ENCODE measurements at regions not wholly inside any gene's neighbourhood (a gene's known extent, or its start where the extent isn't known, plus 50 kb on each side); places are given as distances from the start of the nearest gene placed in this dataset.

- DNase-seq = no peak
These were observed 111.2 kb upstream of the ASIC2 start for GRCh38 chr17:33404070-33404819.

DNA sequence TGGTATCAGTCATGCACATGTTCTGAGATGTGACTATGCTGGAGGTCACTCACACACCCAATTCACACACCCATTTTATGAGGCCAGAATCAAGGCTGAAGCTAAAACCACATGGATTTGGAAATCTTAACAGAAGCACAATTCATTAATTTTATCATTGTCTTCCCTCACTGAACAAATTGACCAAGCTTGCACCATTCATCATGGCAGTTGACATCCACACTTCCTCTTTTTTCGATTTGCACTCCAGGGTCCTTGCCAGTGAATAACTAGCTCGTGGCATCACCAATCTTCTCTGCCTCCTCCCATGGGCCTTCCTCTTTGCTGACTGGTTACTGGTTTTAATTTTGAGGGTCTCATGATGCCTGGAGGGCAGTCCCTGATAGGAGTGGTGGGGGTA is 123.0 kb upstream of the ASIC2 start:
- no peak for DNase-seq

DNA sequence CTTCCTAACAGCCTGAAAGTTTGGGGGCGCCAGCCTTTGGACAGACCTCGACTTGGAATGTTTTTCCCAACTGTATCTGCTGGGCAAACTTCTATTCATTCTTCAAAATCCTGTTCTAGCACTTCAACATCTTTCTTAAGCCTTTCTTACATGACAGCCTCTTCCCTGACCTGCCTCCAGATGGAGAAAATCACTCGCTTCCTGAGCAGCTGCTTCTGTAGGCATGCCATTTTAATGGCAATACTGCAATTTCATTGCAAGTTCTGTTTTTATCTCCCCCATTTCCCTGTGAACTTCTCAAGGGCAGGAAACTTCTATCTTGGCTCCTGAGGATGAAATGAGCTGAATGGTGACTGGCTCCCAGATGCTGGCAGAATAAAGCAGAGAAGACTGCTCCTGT is 128.8 kb upstream of the ASIC2 start:
- DNase-seq = no peak

DNA sequence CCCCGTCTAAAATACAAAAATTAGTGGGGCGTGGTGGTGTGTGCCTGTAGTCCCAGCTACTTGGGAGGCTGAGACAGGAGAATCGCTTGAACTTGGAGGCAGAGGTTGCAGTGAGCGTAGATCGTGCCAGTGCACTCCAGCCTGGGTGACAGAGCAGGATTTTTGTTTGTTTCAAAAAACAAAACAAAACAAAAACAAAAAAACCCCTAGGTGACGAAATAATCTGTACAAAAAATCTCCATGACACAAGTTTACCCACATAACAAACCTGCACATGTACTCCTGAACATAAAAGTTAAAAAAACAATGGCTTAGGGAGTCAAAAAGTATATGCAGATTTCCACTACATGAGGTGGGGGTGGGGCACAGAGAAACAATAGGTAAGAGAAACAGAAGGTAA is 140.5 kb upstream of the ASIC2 start:
- DNase-seq = no peak

DNA sequence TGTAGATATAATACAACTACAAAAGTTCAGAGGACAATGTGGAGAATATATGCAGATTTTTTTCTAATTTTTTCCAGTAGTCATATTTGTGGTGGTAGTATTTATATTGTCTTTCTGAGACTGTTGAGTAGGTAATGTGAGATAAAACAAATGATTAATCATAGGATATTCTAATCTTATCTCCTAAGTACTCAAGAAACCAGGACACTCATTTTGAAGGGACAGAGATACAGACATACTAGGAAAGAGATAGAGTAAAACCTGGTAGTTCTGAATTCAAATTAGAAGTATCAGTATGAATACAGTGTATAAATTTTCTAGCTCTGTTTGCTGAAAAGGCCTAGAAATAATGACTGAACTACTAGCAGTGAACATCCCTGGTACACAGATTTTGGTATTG is 141.7 kb upstream of the ASIC2 start:
- DNase-seq = no peak

DNA sequence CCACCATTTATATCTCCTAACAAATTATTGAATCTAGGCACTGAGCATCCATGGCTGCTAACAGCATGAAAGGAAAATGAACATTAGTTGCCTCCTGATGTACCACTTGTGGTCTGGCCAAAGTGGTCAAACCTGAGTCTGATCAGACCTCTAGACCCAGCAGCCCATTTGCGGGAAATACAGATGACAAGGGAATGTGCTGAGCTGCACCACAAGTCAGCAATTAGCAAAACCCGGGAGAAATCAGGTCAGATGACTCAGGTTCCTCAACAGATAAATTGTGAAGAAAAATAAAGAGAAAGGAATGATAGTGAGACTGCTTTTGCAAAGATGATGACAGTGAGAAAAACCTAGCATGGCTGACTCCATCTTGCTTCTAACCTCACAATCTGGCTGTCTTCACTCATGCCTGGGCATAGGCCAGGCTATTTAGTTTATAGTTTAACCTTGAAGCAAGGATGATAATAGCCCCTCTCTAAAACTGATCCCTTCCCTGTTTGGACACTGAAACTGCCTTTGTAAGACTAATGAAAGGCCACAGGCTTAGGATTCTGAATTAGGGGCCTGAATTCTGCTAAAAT is 142.7 kb upstream of the ASIC2 start:
- DNase-seq = no peak

DNA sequence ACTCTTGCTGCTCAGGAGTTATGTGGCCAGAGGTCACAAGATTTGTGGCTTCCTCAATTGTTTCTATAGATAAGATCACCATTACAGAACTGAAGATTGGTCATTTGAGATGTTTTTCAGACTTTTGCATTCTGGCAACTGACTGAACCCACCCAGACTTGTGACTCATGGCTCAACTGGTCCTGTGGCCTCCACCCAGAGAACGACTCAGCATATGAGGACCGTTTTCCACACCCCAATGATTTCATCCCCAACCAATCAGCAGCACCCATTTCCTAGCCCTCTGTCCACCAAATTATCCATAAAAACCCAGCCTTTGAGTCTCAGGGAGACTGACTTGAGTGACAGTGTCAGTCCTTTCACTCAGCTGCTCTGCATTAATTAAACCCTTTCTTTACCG is 143.2 kb upstream of the ASIC2 start:
- DNase-seq = no peak

DNA sequence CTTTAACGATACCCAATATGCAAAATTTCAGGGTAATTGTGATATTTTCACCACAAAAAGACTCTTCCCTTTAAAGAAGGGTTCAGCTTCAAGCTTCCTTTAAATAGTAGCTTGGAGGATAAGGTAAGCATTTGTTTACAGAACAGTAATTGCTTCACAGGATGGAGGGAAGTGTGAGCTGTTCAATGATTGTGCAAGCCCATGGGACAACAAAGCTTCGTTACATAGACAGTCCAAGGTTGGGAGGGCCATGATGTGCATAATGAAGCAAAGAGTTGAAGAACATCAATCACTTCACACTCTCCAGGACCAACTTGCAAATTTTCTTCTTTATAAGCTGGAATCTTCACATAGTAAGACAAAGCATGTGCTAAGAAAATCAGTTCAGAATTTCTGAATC is 145.0 kb upstream of the ASIC2 start:
- no peak for DNase-seq

DNA sequence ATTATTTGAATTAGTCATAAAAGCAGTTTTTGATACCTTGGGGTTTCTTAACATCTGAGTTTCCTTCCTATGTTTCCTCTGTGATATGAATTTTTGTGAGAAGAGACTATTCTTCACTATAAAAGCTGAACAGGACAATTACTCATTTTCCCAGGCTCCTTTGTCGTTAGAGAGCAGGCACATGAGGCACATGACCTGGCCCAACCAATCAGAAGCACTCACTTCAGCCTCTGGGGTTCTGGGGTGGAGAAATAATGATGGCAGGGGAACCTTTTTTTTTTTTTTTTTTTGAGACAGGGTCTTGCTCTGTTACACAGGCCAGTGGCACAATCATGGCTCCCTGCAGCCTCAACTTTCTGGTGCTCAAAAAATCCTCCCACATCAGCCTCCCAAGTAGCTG is 145.5 kb upstream of the ASIC2 start:
- DNase-seq = no peak

DNA sequence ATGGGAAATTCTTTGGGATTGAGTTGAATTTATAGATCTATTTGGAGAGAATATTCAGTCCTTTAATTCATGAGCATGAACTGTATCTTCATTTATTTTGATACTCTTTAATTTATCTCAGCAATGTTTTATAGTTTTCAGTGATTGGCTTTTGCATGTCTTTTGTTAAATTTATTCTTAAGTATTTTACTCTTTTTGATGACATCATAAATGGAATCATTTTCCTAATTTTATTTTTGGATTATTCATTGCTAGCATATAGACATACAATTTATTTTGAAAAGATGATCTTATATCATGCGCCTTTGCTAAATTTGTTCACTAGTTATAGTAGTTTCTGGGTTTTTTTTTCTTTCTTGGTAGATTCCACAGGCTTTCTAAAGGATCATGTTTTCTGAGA is 149.2 kb upstream of the ASIC2 start:
- DNase-seq = no peak

- no peak for DNase-seq
These were observed 151.6 kb upstream of the ASIC2 start for GRCh38 chr17:33444731-33445130.

- no peak for DNase-seq
These were observed 154.0 kb upstream of the ASIC2 start for GRCh38 chr17:33447090-33447489.

DNA sequence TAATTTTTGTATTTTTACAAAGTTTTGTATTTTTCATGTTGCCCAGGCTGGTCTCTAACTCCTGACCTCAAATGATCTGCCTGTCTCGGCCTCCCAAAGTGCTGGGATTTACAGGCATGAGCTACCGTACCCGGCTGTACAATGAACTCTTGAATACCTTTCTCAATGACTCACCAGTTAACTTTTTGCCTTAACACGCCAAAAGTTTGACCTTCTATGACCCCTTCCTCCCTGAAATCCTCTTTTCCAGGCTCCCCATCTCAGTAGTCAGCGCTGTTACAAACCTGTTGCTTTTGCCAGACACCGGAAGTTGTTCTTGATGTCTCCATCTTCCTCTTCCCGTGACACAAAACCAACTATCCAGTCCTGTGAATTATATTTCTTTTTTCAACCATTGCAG is 158.1 kb upstream of the ASIC2 start:
- DNase-seq = no peak

- DNase-seq = no peak
These were observed 164.4 kb upstream of the ASIC2 start for GRCh38 chr17:33457477-33457876.

DNA sequence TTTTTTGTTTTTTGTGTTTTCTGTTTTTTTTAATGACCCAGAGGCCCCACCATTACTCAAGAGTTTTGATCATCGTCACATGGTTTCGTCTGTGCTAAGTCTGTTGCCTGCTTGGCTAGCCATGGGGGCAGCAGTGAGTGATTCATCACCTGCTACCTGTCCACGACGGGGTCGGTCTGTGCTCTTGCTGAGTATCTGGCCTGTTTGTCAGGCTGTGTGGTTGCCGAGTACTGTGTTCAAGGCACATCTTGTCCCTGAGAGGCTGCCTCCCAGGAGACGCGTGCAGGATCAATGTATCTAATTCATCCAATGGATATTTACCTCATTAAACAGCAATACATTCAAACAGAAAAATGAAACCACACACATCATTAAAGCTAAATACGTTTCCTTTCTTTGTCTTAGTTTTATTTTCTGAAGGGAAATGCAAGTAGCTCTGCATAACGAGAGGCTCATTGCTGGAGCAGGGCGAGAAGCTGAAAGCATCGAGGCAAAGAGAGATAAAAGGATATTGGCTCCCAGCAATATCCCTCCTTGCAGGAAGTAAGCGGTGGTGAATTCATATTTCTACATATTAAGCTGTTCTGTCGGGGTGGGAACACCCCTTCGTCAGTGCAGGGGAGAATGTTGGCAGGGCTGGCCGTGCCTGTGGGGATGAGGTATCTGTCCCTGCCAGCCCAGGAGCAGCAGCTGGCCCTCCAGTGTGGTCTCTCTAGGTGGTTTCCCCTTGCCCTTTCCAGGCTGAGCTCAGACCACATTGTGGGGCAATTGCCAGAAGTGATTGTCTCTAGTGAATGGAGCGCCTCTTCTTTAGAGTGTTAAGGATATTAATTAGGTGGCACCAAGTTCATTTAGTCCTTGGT is 166.2 kb upstream of the ASIC2 start:
- no peak for DNase-seq

GRCh38 chr17:33460781-33461450 is 167.8 kb upstream of the ASIC2 start:
- no peak for DNase-seq

- no peak for DNase-seq
These were observed 170.8 kb upstream of the ASIC2 start for GRCh38 chr17:33463887-33464286.

GRCh38 chr17:33464669-33465280 is 171.7 kb upstream of the ASIC2 start:
- no peak for DNase-seq

GRCh38 chr17:33469421-33469820 is 176.3 kb upstream of the ASIC2 start:
- no peak for DNase-seq

DNA sequence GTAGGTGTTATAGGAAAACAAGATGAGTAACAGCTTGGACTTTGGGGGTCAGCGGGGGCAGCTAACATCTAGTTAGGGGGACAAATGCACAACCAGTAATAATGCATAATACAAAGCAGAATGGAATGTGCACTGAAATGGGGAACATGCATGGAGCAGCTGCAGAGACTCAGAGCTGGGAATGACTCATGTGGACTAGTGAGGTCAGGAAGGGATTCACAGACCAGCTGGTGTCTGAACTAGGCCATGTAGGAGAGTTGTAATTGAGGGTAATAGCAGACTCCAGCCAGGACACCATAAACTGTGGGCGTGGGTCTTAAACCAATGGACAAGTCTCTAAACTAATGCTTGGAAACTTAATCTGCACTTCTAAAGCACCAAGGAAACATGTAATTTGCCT is 176.8 kb upstream of the ASIC2 start:
- no peak for DNase-seq

DNA sequence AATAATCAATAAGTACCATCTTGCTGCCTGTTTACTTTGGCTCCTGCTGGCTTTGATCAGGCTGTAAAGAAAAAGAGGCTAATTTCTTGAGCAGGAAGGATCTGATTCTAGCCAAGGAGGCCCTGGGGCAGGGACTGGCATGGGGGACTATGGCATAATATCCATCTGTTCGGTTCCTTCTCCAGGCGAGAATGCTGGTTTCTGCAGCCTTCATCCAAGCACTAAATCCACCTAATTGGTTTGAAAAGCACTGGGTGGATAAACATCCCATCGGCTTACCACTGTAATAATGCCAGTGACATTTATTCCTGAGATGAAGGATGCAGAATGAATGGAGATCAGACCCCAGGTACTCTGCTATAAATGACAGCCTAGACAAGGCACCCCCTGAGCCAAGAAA is 180.0 kb upstream of the ASIC2 start:
- DNase-seq = no peak

DNA sequence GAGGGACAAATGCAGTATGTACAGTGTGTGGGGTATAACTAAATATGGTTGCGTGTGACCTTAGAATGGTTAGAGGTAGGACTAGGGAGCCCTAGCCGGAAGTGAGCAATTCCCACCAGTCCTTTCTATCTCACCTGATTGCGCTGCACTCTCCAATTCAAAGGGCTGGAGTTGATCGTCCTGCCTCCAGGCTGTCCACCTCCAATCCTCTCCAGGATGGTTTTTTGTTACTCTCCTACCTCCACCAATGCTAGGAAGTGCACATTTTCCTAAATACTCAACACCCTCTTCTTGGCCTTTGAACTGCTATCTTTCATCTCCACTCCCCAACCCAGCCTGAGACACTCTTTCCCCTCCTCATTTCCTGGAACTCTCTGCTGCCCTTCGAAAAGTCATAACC is 181.7 kb upstream of the ASIC2 start:
- DNase-seq = no peak

GRCh38 chr17:33475594-33475993 is 182.5 kb upstream of the ASIC2 start:
- DNase-seq = no peak

Measured in CD4-positive, alpha-beta T cell treated with Interferon gamma for 1 hour (primary cell).